Loucy (cell line): ENCODE measurements at regions not wholly inside any gene's neighbourhood (a gene's known extent, or its start where the extent isn't known, plus 50 kb on each side); places are given as distances from the start of the nearest gene placed in this dataset.

ENCODE experiments used
- CTCF ChIP-seq: fragments of 200-600 bp; sonication (generic); conservative IDR thresholded peaks from 2 replicates; pipeline ENCODE4 v1.5.1; 2014; ENCODE audit warnings: mild to moderate bottlenecking, antibody characterized with exemption, low read length
- EZH2phosphoT487 ChIP-seq: fragments of 200-600 bp; IDR thresholded peaks from 2 replicates; pipeline ENCODE4 v1.6.1; 2018; ENCODE audit warnings: antibody characterized with exemption, mild to moderate bottlenecking, moderate library complexity, borderline replicate concordance

DNA sequence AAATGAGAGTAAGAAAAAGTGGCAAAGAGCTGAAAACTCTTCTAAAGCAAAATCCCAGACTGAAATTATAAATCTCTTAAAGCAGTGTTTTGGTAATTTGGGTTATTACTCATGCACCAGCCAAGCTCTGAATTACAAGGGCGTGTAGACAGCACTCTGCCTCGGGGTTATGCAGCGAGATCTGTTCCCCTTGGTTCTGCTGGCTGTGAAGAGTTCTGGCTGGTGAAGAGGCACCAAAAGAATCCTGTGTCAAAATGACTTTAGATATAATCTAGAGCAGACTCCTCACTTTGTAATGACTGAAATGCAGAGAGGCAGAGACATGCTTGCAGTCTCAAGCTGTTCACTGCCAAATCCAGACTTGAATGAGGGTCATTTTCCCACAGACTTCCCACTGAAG lies 461.8 kb upstream of the CXADR start:
- no peak for TF ChIP-seq CTCF
- no peak for TF ChIP-seq EZH2phosphoT487
